Lower lobe of right lung (tissue), 2 donors: ENCODE measurements at regions not wholly inside any gene's neighbourhood (a gene's known extent, or its start where the extent isn't known, plus 50 kb on each side); places are given as distances from the start of the nearest gene placed in this dataset.

Experiments
- ATAC-seq, 2 donors: fragments of 200-7000 bp; cut with Tn5 transposase; one replicate each; pipeline ENCODE4 v1.9.1; 2020 to 2022; ENCODE audit warnings: mild to moderate bottlenecking in 2 of 2, moderate library complexity in 2 of 2
- DNase-seq: peaks from one replicate; pipeline ENCODE4 v3.0.0-alpha.2; 2020
- H3K27ac ChIP-seq: fragments of 200-600 bp; one replicate; pipeline ENCODE4 v1.8.0; 2022
- H3K27me3 ChIP-seq: fragments of 200-600 bp; one replicate; pipeline ENCODE4 v1.8.0; 2022; ENCODE audit warnings: low read depth
- H3K36me3 ChIP-seq: fragments of 200-600 bp; one replicate; pipeline ENCODE4 v1.8.0; 2022; ENCODE audit warnings: mild to moderate bottlenecking
- H3K4me1 ChIP-seq: fragments of 200-600 bp; one replicate; pipeline ENCODE4 v1.8.0; 2022
- H3K4me3 ChIP-seq: fragments of 200-600 bp; one replicate; pipeline ENCODE4 v1.8.0; 2022; ENCODE audit warnings: mild to moderate bottlenecking
- H3K9me3 ChIP-seq: fragments of 200-600 bp; one replicate; pipeline ENCODE4 v1.8.0; 2022
- intact Hi-C: fragments of 100-400 bp; cut with DNase I; formaldehyde crosslinking; loops from one replicate; pipeline ENCODE4 v1.11.0; 2022
- TF ChIP-seq, protein P1 (sequence below): fragments of 200-600 bp; IDR thresholded peaks from one replicate; pipeline ENCODE4 v1.8.0; 2022; ENCODE audit warnings: antibody characterized with exemption, mild to moderate bottlenecking
- donor health status: DM: no; HTN: yes; CAD: no; lungs with severe emphysema.

- no peak for DNase-seq
- no peaks in the 10 kb centered on the region for H3K9me3 ChIP-seq
- TF ChIP-seq, protein P1, sequence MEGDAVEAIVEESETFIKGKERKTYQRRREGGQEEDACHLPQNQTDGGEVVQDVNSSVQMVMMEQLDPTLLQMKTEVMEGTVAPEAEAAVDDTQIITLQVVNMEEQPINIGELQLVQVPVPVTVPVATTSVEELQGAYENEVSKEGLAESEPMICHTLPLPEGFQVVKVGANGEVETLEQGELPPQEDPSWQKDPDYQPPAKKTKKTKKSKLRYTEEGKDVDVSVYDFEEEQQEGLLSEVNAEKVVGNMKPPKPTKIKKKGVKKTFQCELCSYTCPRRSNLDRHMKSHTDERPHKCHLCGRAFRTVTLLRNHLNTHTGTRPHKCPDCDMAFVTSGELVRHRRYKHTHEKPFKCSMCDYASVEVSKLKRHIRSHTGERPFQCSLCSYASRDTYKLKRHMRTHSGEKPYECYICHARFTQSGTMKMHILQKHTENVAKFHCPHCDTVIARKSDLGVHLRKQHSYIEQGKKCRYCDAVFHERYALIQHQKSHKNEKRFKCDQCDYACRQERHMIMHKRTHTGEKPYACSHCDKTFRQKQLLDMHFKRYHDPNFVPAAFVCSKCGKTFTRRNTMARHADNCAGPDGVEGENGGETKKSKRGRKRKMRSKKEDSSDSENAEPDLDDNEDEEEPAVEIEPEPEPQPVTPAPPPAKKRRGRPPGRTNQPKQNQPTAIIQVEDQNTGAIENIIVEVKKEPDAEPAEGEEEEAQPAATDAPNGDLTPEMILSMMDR: peak; percentile 13
- no peak overlapping the region for H3K4me3 ChIP-seq
- peak in 1 of 2 donors; percentile 55 for ATAC-seq
- H3K4me1 ChIP-seq: no peaks in the 10 kb centered on the region
- no peak overlapping the region for H3K27ac ChIP-seq
- intact Hi-C loops: no loop called here
- no peaks in the 10 kb centered on the region for H3K36me3 ChIP-seq
- no peaks in the 10 kb centered on the region for H3K27me3 ChIP-seq
Observed at GRCh38 chr12:74111688-74112360, 425.8 kb upstream of the ATXN7L3B start.

DNA sequence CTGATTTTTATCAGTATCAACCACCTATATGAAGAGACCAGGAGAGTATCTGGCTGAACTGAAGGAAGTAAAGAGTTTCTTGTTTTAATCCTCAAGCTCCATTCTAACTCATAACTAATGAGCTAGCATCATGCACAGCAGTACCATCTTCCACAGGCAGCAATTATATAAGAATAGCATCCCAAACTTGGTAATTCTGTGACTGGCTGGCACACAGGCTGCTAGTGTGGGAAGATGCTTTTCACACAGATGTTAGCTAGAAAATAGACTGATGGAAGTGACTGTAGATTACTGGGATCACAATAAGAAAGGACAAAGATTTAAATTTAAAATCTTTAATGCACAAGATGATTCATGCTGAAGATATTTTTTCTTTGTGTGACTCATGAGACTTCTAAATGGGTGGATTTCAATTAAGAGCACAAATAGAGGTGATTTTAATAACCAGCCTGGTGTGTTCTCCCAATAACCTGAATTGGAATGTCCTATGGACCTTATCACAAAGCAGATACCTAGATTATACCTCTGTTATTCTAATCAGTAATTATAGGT, 417.7 kb upstream of the ATXN7L3B start:
- H3K27me3 ChIP-seq: no peaks in the 10 kb centered on the region
- no peak for ATAC-seq
- H3K4me3 ChIP-seq: no peak overlapping the region
- H3K27ac ChIP-seq: no peak overlapping the region
- H3K4me1 ChIP-seq: no peaks in the 10 kb centered on the region
- intact Hi-C loops: no loop called here
- no peaks in the 10 kb centered on the region for H3K36me3 ChIP-seq
- no peaks in the 10 kb centered on the region for H3K9me3 ChIP-seq
- TF ChIP-seq, protein P1: no peak
- DNase-seq: no peak

DNA sequence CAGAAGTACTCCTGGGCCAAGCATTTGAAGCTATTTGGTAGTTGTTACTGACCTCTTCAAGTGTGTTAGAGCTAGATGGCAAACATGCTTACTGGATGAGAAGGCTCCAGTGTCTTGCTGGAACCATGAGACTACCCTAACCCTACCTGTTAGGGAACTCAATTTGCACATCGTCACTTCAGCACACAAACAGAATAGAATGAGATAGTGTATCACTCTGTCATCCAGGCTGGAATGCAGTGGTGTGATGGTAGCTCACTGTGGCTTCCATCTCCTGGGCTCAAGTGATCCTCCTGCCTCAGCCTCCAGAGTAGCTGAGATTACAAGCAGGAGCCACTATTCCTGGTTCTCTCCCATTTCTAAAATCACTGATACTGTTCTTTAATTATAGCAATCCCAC, 417.0 kb upstream of the ATXN7L3B start:
- H3K36me3 ChIP-seq: no peaks in the 10 kb centered on the region
- H3K9me3 ChIP-seq: no peaks in the 10 kb centered on the region
- no peak overlapping the region for H3K4me3 ChIP-seq
- DNase-seq (no peak), ATAC-seq (no peak)
- no peaks in the 10 kb centered on the region for H3K4me1 ChIP-seq
- TF ChIP-seq, protein P1: no peak
- H3K27ac ChIP-seq: no peak overlapping the region
- no peaks in the 10 kb centered on the region for H3K27me3 ChIP-seq
- intact Hi-C loops: no loop called here

- Histone ChIP-seq H3K36me3 (no peaks in the 10 kb centered on the region), H3K27ac (no peak overlapping the region), H3K27me3 (no peaks in the 10 kb centered on the region), H3K4me3 (no peak overlapping the region), H3K4me1 (no peaks in the 10 kb centered on the region), H3K9me3 (peaks cover 5% of the 10 kb centered on the region)
- ATAC-seq: no peak
- DNase-seq: no peak
- intact Hi-C loops: no loop called here
- TF ChIP-seq, protein P1: no peak
Observed at GRCh38 chr12:74129702-74130101, 407.9 kb upstream of the ATXN7L3B start.

GRCh38 chr12:74144396-74144795, 393.2 kb upstream of the ATXN7L3B start:
- DNase-seq (no peak), ATAC-seq (no peak)
- no peak overlapping the region for H3K27ac ChIP-seq
- intact Hi-C loops: no loop called here
- H3K4me1 ChIP-seq: no peaks in the 10 kb centered on the region
- no peaks in the 10 kb centered on the region for H3K36me3 ChIP-seq
- H3K27me3 ChIP-seq: no peaks in the 10 kb centered on the region
- TF ChIP-seq, protein P1: no peak
- H3K9me3 ChIP-seq: no peaks in the 10 kb centered on the region
- H3K4me3 ChIP-seq: no peak overlapping the region
